GM21529 (cell line): ENCODE measurements at regions not wholly inside any gene's neighbourhood (a gene's known extent, or its start where the extent isn't known, plus 50 kb on each side); places are given as distances from the start of the nearest gene placed in this dataset.
"Not testable (repeated sequence)": the region's sequence is repeated elsewhere in the genome, so short reads cannot be mapped to it uniquely, and the experiment has no call there.

Experiments used
- ATAC-seq: cut with Tn5 transposase; IDR thresholded peaks from one replicate; pipeline ENCODE4 v1.9.1; 2021; ENCODE audit not compliant: unreplicated experiment

DNA sequence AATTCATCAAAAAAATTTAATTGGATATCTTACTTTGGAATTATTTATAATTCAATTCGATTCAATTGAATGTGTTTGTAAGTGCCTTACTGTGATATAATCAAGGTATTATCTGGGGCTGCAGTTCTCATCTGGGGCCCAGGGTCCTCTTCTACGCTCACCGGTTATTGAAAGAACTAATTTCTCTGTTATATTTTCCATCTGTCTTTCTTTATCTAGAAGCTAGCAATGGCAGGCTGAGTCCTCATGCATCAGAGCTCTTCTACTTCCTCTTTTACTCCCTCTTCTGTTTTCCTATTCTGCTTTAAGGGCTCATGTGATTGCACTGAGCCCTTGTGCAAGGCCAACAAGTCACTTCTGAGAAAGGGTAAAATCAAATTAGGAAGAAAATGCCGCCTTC, 315.6 kb downstream of the RAD51AP2 start:
- peak; percentile 97 for ATAC-seq

GRCh38 chr2:17199741-17200140, 318.5 kb downstream of the RAD51AP2 start:
- no peak for ATAC-seq

DNA sequence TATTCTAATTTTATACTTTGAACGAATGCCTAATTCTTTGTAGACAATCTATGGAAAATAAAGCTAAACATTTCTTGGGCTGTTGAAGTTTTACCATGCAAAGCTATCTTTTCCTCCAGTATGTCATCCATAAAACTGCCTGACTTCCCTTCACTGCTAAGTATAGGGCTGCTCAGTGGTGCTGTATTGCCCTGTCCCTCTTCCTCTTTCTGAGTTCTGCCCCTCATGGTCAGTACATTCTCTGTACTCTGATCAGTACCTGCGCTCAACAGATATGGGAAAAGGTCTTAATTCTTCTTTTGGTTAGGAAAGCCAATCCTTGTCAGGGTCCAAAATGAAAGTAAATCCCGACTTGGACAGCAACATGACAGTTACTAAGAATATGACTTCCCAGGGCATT, 321.9 kb downstream of the RAD51AP2 start:
- ATAC-seq = no peak

GRCh38 chr2:17195016-17195415, 323.2 kb downstream of the RAD51AP2 start:
- ATAC-seq = no peak

DNA sequence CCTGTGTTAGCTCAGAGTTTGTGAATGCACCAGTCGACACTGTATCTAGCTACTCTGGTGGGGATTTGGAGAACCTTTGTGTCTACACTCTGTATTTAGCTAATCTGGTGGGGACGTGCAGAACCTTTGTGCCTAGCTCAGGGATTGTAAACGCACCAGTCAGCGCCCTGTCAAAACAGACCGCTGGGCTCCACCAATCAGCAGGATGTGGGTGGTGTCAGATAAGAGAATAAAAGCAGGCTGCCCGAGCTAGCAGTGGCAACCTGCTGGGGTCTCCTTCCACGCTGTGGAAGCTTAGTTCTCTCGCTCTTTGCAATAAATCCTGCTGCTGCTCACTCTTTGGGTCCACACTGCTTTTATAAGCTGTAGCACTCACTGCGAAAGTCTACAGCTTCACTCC, 324.2 kb downstream of the RAD51AP2 start:
- no peak for ATAC-seq

DNA sequence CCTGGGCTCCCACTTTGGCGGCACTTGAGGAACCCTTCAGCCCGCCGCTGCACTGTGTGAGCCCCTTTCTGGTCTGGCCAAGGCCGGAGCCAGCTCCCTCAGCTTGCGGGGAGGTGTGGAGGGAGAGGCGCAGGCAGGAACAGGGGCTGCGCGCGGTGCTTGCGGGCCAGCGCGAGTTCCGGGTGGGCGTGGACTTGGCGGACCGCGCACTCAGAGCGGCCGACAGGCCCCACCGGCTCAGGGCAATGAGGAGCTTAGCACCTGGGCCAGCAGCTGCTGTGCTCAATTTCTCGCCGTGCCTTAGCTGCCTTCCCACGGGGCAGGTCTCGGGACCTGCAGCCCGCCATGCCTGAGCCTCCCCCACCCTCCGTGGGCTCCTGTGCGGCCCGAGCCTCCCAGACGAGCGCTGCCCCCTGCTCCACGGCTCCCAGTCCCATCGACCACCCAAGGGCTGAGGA, 324.8 kb downstream of the RAD51AP2 start:
- ATAC-seq = not testable (repeated sequence)

GRCh38 chr2:17191223-17191622, 327.0 kb downstream of the RAD51AP2 start:
- no peak for ATAC-seq

DNA sequence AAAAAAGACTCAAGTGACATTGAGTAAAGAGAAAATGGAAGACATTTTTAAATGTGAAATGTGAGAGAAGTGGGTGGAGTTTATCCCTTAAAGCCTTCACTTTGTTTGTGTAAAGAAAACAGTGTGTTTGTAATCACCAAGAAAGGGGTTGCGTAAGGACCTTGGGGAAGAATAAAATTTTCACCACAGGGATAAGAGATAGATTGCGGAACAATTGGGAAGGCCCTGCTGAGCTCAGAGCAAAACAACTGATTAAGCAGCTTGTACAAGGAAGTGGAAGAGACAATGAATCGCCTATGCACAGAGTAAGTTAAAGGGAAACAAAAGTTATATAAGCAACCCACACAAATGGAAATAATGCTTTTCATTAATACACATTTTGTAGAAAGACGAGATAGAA, 327.7 kb downstream of the RAD51AP2 start:
- ATAC-seq = no peak

DNA sequence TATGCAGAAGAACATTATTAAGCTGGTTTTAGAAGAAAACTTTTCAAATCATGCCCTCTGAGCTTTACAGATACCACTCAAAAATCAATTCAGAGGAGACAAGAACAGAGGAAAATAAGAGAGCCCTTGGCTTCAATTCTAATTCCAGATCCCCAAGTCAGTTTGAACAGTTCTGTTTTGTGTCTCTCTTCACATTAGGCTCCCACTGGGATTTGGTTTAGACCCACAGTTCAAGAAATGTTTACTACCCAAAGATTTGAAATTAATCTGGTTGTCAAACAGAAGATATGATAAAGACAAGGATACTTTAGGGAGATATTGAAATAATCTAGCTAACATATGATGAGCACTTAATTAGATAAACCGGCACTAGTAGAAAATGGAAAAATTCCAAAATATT, 329.5 kb downstream of the RAD51AP2 start:
- no peak for ATAC-seq

GRCh38 chr2:17184512-17184911, 333.7 kb downstream of the RAD51AP2 start:
- ATAC-seq = no peak

DNA sequence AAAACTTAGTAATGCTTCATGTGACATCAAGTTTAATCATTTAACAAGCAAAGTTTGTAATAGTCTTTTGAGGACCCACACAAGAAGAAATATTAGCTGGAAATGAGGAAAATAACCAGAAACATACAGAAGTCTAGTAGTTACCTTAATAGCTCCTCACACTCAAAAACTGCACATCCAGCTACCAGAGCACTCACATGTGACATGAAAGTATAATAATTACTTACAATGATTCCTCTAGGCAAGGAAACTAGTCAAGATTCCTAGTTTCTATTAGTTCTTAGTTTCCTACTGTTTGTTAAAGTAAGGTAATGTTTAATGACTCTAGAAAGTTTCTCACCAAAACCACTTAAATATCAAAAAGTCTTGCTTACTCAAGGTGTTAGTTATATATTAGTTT, 335.8 kb downstream of the RAD51AP2 start:
- no peak for ATAC-seq

GRCh38 chr2:17181051-17181752, 337.0 kb downstream of the RAD51AP2 start:
- no peak for ATAC-seq

GRCh38 chr2:17179145-17179808, 339.0 kb downstream of the RAD51AP2 start:
- no peak for ATAC-seq

- ATAC-seq = no peak
Observed at GRCh38 chr2:17177088-17177487, 341.2 kb downstream of the RAD51AP2 start.

DNA sequence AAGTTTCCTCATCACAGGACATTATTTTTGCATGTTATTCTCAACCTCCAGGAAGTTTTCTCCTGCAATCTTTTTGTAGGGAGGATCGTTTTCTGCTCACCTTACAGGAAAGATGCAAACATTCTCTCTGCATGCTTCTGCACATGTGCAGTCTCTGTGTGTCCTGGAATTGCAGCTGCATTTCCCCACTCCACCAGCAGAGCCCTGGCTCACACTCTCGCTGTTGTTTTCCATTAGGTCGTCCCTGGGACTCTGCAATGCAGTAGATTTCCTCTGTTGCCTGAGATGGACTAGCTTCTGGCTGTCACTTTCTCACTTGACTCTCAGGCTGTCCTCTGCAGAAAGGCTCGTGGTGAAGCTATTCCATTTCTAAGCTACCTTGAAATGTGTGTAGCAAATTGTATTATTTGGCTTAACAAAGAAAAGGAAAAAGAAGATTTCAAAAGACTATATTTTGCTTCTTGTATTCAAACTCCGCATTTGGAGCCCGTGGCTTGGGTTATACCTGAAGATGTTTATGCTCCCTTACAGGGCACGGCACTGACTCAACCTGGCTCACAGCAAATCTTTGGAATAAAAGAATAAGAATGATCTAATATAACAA, 346.7 kb downstream of the RAD51AP2 start:
- ATAC-seq = peak; percentile 87

DNA sequence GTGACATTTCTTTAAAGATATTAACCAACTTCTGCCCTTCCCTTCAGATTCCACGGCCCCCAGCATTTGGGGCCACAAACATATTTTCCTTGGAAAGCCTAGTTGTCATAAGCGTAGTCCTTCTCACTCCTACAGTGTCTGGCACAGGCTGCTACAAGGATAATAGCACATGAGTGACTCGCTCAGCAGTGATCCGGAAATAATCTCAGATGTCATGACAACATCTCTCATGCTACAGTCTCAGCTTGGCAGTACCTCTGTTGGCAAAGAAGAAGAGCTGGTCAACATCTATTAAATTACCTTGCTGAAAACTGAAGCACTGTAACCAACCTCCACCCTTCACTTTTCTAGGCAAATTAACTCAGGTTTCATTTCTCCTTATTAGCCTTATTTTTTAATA, 351.7 kb downstream of the RAD51AP2 start:
- no peak for ATAC-seq

DNA sequence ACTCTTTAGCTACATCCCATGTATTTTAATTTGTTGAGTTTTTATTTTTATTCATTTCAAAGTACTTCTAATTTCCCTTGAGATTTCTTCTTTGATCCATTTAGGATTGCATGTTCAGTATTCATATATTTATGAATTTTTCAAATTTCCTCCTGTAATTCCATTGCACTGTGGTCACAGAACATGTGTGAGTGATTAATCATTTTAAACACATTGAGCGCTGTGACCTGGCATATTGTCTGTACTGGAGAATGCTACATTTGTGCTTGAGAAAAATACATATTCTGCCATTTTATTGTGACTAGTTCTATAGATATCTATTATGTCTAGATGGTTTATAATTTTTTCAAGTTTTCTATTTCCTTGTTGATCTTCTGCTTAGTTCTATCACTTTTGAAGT, 353.7 kb downstream of the RAD51AP2 start:
- ATAC-seq = no peak

DNA sequence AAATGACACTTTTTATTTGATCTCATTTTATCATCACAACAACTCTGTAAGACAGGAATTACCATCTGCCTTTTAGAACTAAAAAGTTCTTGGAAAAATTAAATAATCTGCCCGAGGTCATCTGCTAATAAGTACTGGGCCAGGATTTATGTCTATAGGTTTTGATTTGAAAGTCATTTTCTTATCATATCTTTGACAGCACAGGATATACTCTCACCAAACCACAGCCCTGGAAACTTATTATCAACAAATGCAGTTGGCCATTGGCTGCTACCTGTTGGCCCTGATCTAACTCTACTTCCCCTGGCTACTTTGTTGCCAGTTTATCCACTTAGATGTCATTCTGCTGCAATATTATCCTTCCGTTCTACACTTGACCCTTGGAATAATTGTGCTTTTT, 354.6 kb downstream of the RAD51AP2 start:
- ATAC-seq = no peak

- ATAC-seq = no peak
Observed at GRCh38 chr2:17162713-17163112, 355.5 kb downstream of the RAD51AP2 start.

DNA sequence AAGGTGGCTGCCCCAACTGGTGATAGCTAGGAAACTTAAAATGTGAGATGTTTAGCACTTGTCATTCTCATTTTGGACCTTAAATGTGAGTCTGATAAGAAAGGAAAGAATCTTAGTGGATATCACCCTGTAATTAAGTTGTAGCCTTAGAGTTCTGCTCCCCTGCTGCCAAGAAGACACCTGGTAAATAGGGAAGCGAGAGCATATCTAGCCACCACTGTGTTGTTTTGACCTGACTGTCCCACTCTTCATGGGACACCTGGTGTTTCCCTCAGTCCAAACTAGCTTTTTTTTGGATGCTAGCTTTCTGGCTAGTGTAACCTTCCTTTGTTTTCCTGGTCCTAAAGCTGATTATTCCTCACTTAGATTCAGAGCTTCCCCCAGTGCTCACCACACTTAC, 357.6 kb downstream of the RAD51AP2 start:
- ATAC-seq = peak; percentile 68

- no peak for ATAC-seq
Observed at GRCh38 chr2:17156086-17156485, 362.2 kb downstream of the RAD51AP2 start.

DNA sequence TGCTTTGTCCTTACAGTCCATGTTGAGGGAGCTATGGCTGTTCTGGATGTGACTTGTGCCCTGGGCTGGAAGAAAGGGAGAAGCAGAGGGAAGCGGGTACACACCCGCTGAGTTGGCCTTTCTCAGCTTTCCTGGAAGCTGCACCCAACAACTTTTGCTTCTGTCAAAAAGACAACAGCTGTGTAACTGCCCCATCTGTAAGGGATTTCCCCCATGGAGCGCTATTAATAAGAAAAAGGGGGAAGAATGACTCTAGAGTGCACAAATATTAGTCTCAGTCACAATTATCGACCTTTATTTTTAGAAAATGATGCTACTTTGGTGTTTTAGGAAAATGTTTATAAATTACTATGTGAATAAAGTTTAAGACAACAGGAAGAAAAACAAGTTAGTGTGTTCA, 368.3 kb downstream of the RAD51AP2 start:
- peak; percentile 54 for ATAC-seq
